CD14-positive monocyte (primary cell): ENCODE measurements at regions not wholly inside any gene's neighbourhood (a gene's known extent, or its start where the extent isn't known, plus 50 kb on each side); places are given as distances from the start of the nearest gene placed in this dataset.

Source experiments
- DNase-seq, 3 donors: peaks; one replicate each; pipeline ENCODE4 v3.0.0-alpha.2; 2011 to 2022
- H2AFZ ChIP-seq: 2 replicates; pipeline ENCODE4 v1.6.0; 2012; ENCODE audit warnings: mild to moderate bottlenecking, low read depth, low read length, inconsistent platforms; ENCODE audit not compliant: insufficient read depth, poor library complexity, severe bottlenecking
- H3K27ac ChIP-seq, 2 donors: 1 replicate in 1 of 2; 2 replicates in 1 of 2; pipeline ENCODE4 v1.5.1; 2012 to 2013; ENCODE audit warnings: low read length in 2 of 2, control low read depth in 1 of 2, inconsistent platforms in 1 of 2, low read depth in 1 of 2, mild to moderate bottlenecking in 1 of 2
- H3K27me3 ChIP-seq, 2 donors: one replicate each; pipeline versions ENCODE4 v1.6.0 to v1.6.1; 2011 to 2013; ENCODE audit warnings: low read length in 2 of 2; ENCODE audit not compliant: control insufficient read depth in 2 of 2, insufficient read depth in 2 of 2
- H3K36me3 ChIP-seq, 2 donors: replicated peaks in 1 of 2; 1 replicate in 1 of 2; 2 replicates in 1 of 2; pipeline versions ENCODE4 v1.5.1 to v1.6.1; 2012 to 2013; ENCODE audit warnings: low read length in 2 of 2, control low read depth in 1 of 2, inconsistent platforms in 1 of 2, mild to moderate bottlenecking in 1 of 2; ENCODE audit not compliant: insufficient read depth in 2 of 2, control insufficient read depth in 1 of 2
- H3K4me1 ChIP-seq, 2 donors: 1 replicate in 1 of 2; 2 replicates in 1 of 2; pipeline versions ENCODE4 v1.5.1 to v1.6.1; 2012 to 2013; ENCODE audit warnings: low read length in 2 of 2, control low read depth in 1 of 2, inconsistent platforms in 1 of 2, mild to moderate bottlenecking in 1 of 2, moderate library complexity in 1 of 2; ENCODE audit not compliant: insufficient read depth in 2 of 2, control insufficient read depth in 1 of 2
- H3K4me2 ChIP-seq: replicated peaks from 2 replicates; pipeline ENCODE3; 2012; ENCODE audit warnings: low read length, moderate library complexity, mild to moderate bottlenecking; ENCODE audit not compliant: poor library complexity, severe bottlenecking; ENCODE audit errors: extremely low read depth
- H3K4me3 ChIP-seq, 3 experiments: fragments of 200-600 bp in 1 of 3; sonication (generic) in 1 of 3; replicated peaks in 1 of 3; 1 replicate in 2 of 3; 2 replicates in 1 of 3; pipeline ENCODE4 v1.5.1; 2011 to 2013; ENCODE audit warnings: low read length in 3 of 3, mild to moderate bottlenecking in 3 of 3, control low read depth in 2 of 3, low read depth in 2 of 3, inconsistent platforms in 1 of 3, moderate library complexity in 1 of 3
- H3K79me2 ChIP-seq: 2 replicates; pipeline ENCODE4 v1.6.0; 2012; ENCODE audit warnings: mild to moderate bottlenecking, control low read depth, inconsistent platforms, low read length, moderate library complexity; ENCODE audit not compliant: insufficient read depth
- H3K9ac ChIP-seq: 2 replicates; pipeline ENCODE4 v1.6.0; 2017; ENCODE audit warnings: low read length, mild to moderate bottlenecking; ENCODE audit not compliant: insufficient read depth, poor library complexity, severe bottlenecking
- H3K9me3 ChIP-seq, 2 donors: replicated peaks in 1 of 2; 1 replicate in 1 of 2; 2 replicates in 1 of 2; pipeline versions ENCODE4 v1.5.1 to v1.6.1; 2012 to 2013; ENCODE audit warnings: low read length in 2 of 2, control low read depth in 1 of 2; ENCODE audit not compliant: control insufficient read depth in 1 of 2, insufficient read depth in 1 of 2
- H4K20me1 ChIP-seq: 2 replicates; pipeline ENCODE4 v1.6.0; 2012; ENCODE audit warnings: mild to moderate bottlenecking, low read length, control low read depth, moderate library complexity; ENCODE audit not compliant: insufficient read depth
- H3K27ac Mint-ChIP-seq, 7 donors: one replicate each; pipeline ENCODE4 v1.8.0; 2020; ENCODE audit warnings: mild to moderate bottlenecking in 7 of 7, mixed read lengths in 7 of 7, moderate library complexity in 6 of 7, inconsistent platforms in 2 of 7
- H3K27me3 Mint-ChIP-seq, 3 donors: one replicate each; pipeline ENCODE4 v1.8.0; 2021 to 2022; ENCODE audit warnings: low read depth in 3 of 3, mild to moderate bottlenecking in 3 of 3, mixed read lengths in 3 of 3, moderate library complexity in 3 of 3, inconsistent platforms in 1 of 3
- H3K36me3 Mint-ChIP-seq, 2 donors: one replicate each; pipeline ENCODE4 v1.8.0; 2020; ENCODE audit warnings: mixed read lengths in 2 of 2, inconsistent platforms in 1 of 2, mild to moderate bottlenecking in 1 of 2
- H3K4me1 Mint-ChIP-seq: one replicate; pipeline ENCODE4 v1.8.0; 2020; ENCODE audit warnings: mild to moderate bottlenecking, mixed read lengths
- H3K4me3 Mint-ChIP-seq, 2 donors: one replicate each; pipeline ENCODE4 v1.8.0; 2020; ENCODE audit warnings: mild to moderate bottlenecking in 2 of 2, mixed read lengths in 2 of 2, moderate library complexity in 1 of 2
- H3K9me3 Mint-ChIP-seq, 7 donors: one replicate each; pipeline ENCODE4 v1.8.0; 2020 to 2022; ENCODE audit warnings: mixed read lengths in 7 of 7, mild to moderate bottlenecking in 6 of 7, moderate library complexity in 6 of 7, inconsistent platforms in 2 of 7
- CTCF ChIP-seq: fragments of 200-600 bp; IDR thresholded peaks from one replicate; pipeline ENCODE4 v1.8.0; 2022; ENCODE audit warnings: antibody characterized with exemption, mild to moderate bottlenecking
- WGBS: methylation state at CpG from one replicate; pipeline ENCODE4 v1.1.5; 2013; ENCODE audit warnings: missing lambda C conversion rate; ENCODE audit not compliant: insufficient coverage; 5-methylcytosine and 5-hydroxymethylcytosine counted together
- intact Hi-C, 2 donors: fragments of 100-400 bp; cut with micrococcal nuclease; formaldehyde crosslinking; loops; one replicate each; pipeline versions ENCODE4 v1.15.0 to v1.15.1; 2023

GRCh38 chr2:14185906-14186305 lies 446.6 kb upstream of the LRATD1 start:
- Histone ChIP-seq H3K4me3 (no peak overlapping the region), H3K79me2 (no peaks in the 10 kb centered on the region), H3K36me3 (no peaks in the 10 kb centered on the region), H2AFZ (no peak overlapping the region), H3K9ac (no peak overlapping the region), H3K27ac (no peak overlapping the region), H3K27me3 (no peaks in the 10 kb centered on the region), H3K4me2 (no peak overlapping the region), H3K9me3 (peaks cover 12 to 19% of the 10 kb centered on the region in 2 donors), H4K20me1 (no peaks in the 10 kb centered on the region), H3K4me1 (no peaks in the 10 kb centered on the region)
- Mint-ChIP-seq H3K27me3 (no peaks in the 10 kb centered on the region), H3K4me1 (no peaks in the 10 kb centered on the region), H3K36me3 (no peaks in the 10 kb centered on the region), H3K9me3 (peaks cover 0 to 13% (median 4%) of the 10 kb centered on the region in 7 donors), H3K27ac (no peak overlapping the region), H3K4me3 (no peak overlapping the region)
- intact Hi-C loops = no loop called here
- no CpG with 5 or more reads among the region's 2 CpGs for WGBS
- no peak for DNase-seq
- no peak for TF ChIP-seq CTCF

- Histone ChIP-seq H3K4me1 (no peaks in the 10 kb centered on the region), H3K9ac (no peak overlapping the region), H3K79me2 (no peaks in the 10 kb centered on the region), H3K4me2 (no peak overlapping the region), H3K9me3 (peaks cover 2 to 4% of the 10 kb centered on the region in 2 donors), H3K27me3 (no peaks in the 10 kb centered on the region), H3K4me3 (no peak overlapping the region), H3K27ac (no peak overlapping the region), H3K36me3 (no peaks in the 10 kb centered on the region), H2AFZ (no peak overlapping the region), H4K20me1 (no peaks in the 10 kb centered on the region)
- intact Hi-C loops = no loop called here
- no peak for TF ChIP-seq CTCF
- Mint-ChIP-seq H3K36me3 (no peaks in the 10 kb centered on the region), H3K4me1 (no peaks in the 10 kb centered on the region), H3K9me3 (peaks cover 0 to 11% (median 3%) of the 10 kb centered on the region in 7 donors), H3K27ac (no peak overlapping the region), H3K4me3 (no peak overlapping the region), H3K27me3 (no peaks in the 10 kb centered on the region)
- WGBS = 65% methylated on average over 3 of the region's 6 CpGs
- DNase-seq = no peak
These were observed 444.1 kb upstream of the LRATD1 start for GRCh38 chr2:14188446-14188845.
